Fibroblast of lung (primary cell): ENCODE measurements at regions not wholly inside any gene's neighbourhood (a gene's known extent, or its start where the extent isn't known, plus 50 kb on each side); places are given as distances from the start of the nearest gene placed in this dataset.

Source experiments
- CTCF ChIP-seq, 2 donors: IDR thresholded peaks in 1 of 2; conservative IDR thresholded peaks in 1 of 2; 1 replicate in 1 of 2; 2 replicates in 1 of 2; pipeline ENCODE4 v1.5.1; 2011 to 2012; ENCODE audit warnings: low read length in 2 of 2, control low read depth in 1 of 2, inconsistent platforms in 1 of 2, low read depth in 1 of 2, mild to moderate bottlenecking in 1 of 2
- EZH2 ChIP-seq: IDR thresholded peaks from 2 replicates; pipeline ENCODE4 v1.5.1; 2012; ENCODE audit warnings: low read length, control low read depth, mild to moderate bottlenecking; ENCODE audit errors: missing control alignments

- TF ChIP-seq CTCF (conservative IDR thresholded peaks at IDR 0.05 in 1 of 2, IDR thresholded peaks at IDR 0.05 in 1 of 2; ENCODE audit: low read depth in 1 of 2, low read length in 2 of 2) = no peak
- no peak for TF ChIP-seq EZH2
Observed at GRCh38 chr3:22585504-22585903, 617.6 kb upstream of the UBE2E2 start.
